Prostate gland (tissue), 2 donors: ENCODE measurements at regions not wholly inside any gene's neighbourhood (a gene's known extent, or its start where the extent isn't known, plus 50 kb on each side); places are given as distances from the start of the nearest gene placed in this dataset.

Source experiments
- POLR2AphosphoS5 ChIP-seq: sonication (generic); formaldehyde crosslinking; IDR thresholded peaks from one replicate; pipeline ENCODE4 v1.6.1; 2017; ENCODE audit warnings: antibody characterized with exemption
- TF ChIP-seq, protein P1 (sequence below), 4 experiments: fragments of 200-600 bp in 2 of 4; fragments of 450-650 bp in 2 of 4; sonication (generic) in 2 of 4; IDR thresholded peaks; 1 replicate in 3 of 4; 2 replicates in 1 of 4; pipeline ENCODE4 v1.5.1; 2016 to 2019; ENCODE audit warnings: antibody characterized with exemption in 4 of 4, mild to moderate bottlenecking in 2 of 4, moderate library complexity in 2 of 4

DNA sequence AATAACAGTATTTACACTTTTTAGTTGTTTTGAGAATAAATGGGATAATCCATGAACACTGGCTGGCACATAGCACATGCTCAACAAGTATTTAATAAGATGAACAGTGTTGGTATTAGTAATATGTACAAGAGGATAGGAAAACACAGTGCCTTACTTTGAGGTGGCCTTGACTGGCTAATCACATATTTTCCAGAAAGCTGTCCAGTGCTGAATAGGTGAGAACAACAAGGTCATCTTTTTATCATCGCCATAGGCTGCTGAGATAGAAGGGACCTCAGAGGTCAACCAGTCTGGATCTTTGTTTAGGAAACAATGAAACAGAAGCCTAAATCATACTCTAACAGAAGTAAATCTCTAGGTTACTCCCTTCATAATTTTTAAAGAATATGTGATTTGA lies 89.7 kb upstream of the BCL9 start:
- TF ChIP-seq, protein P1, sequence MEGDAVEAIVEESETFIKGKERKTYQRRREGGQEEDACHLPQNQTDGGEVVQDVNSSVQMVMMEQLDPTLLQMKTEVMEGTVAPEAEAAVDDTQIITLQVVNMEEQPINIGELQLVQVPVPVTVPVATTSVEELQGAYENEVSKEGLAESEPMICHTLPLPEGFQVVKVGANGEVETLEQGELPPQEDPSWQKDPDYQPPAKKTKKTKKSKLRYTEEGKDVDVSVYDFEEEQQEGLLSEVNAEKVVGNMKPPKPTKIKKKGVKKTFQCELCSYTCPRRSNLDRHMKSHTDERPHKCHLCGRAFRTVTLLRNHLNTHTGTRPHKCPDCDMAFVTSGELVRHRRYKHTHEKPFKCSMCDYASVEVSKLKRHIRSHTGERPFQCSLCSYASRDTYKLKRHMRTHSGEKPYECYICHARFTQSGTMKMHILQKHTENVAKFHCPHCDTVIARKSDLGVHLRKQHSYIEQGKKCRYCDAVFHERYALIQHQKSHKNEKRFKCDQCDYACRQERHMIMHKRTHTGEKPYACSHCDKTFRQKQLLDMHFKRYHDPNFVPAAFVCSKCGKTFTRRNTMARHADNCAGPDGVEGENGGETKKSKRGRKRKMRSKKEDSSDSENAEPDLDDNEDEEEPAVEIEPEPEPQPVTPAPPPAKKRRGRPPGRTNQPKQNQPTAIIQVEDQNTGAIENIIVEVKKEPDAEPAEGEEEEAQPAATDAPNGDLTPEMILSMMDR (IDR thresholded peaks at IDR 0.05): no peak
- TF ChIP-seq POLR2AphosphoS5: no peak
